T-helper 2 cell treated with Interferon-gamma antibody and Interleukin-4, amounts not matched to agents 5 μg/mL and 100 μg/mL, for 36 hours (primary cell): ENCODE measurements at regions not wholly inside any gene's neighbourhood (a gene's known extent, or its start where the extent isn't known, plus 50 kb on each side); places are given as distances from the start of the nearest gene placed in this dataset.
A peak's percentile ranks its signal among the peaks of the same experiment; 100 is the strongest.
"Not testable (repeated sequence)": the region's sequence is repeated elsewhere in the genome, so short reads cannot be mapped to it uniquely, and the experiment has no call there.

Experiments
- DNase-seq: peaks from one replicate; pipeline ENCODE4 v3.0.0; 2021; ENCODE audit warnings: low spot score
- H3K27ac Mint-ChIP-seq: one replicate; pipeline ENCODE4 v1.8.0; 2021; ENCODE audit warnings: mild to moderate bottlenecking, mixed read lengths
- H3K27me3 Mint-ChIP-seq: one replicate; pipeline ENCODE4 v1.8.0; 2021; ENCODE audit warnings: low read depth, mixed read lengths
- H3K36me3 Mint-ChIP-seq: one replicate; pipeline ENCODE4 v1.8.0; 2021; ENCODE audit warnings: low read depth, mixed read lengths
- H3K4me1 Mint-ChIP-seq: one replicate; pipeline ENCODE4 v1.8.0; 2021; ENCODE audit warnings: low read depth, mixed read lengths
- H3K4me3 Mint-ChIP-seq: one replicate; pipeline ENCODE4 v1.8.0; 2022; ENCODE audit warnings: mild to moderate bottlenecking, moderate library complexity, mixed read lengths
- H3K9me3 Mint-ChIP-seq: one replicate; pipeline ENCODE4 v1.8.0; 2021; ENCODE audit warnings: mixed read lengths

GRCh38 chr9:758146-758545, 83.4 kb upstream of the DMRT1 start:
- Mint-ChIP-seq H3K27me3 (no peaks in the 10 kb centered on the region), H3K9me3 (no peaks in the 10 kb centered on the region), H3K27ac (no peak overlapping the region), H3K4me3 (no peak overlapping the region), H3K4me1 (peaks cover 61% of the 10 kb centered on the region), H3K36me3 (no peaks in the 10 kb centered on the region)
- no peak for DNase-seq

- Mint-ChIP-seq H3K4me1 (peaks cover 56% of the 10 kb centered on the region), H3K4me3 (no peak overlapping the region), H3K27ac (no peak overlapping the region), H3K36me3 (no peaks in the 10 kb centered on the region), H3K27me3 (no peaks in the 10 kb centered on the region), H3K9me3 (no peaks in the 10 kb centered on the region)
- DNase-seq = no peak
Observed at GRCh38 chr9:759541-759940, 82.0 kb upstream of the DMRT1 start.

DNA sequence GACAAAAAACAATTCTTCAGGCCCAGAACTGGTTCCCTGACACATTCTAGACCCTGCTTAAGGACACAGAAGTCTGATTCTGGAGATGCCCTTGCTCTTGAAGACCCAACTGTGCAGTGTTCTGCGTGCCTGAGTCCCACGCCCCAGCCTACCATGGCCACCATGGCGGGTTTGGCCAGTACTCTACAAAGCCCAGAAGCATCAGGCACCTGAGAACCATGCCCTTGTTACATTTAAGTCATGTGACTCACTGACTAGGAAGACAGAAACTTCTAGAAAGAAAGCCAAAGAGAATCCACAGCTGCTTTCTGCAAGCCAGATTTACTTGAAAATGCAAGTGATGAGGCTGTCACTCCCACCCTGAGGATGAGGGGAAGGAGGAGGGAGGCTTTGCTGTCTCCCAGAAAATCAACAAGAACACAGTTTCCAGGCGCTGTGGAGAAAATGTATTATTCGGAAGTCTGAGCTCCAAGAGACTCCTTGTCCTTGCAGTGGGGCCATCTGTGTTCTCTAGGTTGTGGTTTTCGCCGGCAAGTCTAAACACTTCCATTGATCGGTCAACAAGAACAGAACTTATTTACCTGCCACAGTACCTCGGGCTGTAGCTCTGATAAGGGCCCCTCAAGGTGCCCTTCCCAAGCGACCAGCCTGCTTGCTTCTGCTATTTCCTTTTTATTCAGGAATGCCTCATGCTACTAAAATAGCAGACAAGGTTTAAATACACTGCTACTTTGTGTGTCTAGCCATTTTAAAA, 81.3 kb upstream of the DMRT1 start:
- no peak for DNase-seq
- Mint-ChIP-seq H3K27me3 (peaks cover 6% of the 10 kb centered on the region), H3K27ac (no peak overlapping the region), H3K4me3 (no peak overlapping the region), H3K9me3 (no peaks in the 10 kb centered on the region), H3K4me1 (peaks cover 51% of the 10 kb centered on the region), H3K36me3 (no peaks in the 10 kb centered on the region)

GRCh38 chr9:761176-761792, 80.2 kb upstream of the DMRT1 start:
- Mint-ChIP-seq H3K36me3 (no peaks in the 10 kb centered on the region), H3K9me3 (no peaks in the 10 kb centered on the region), H3K4me3 (no peak overlapping the region), H3K27me3 (peaks cover 14% of the 10 kb centered on the region), H3K4me1 (peaks cover 40% of the 10 kb centered on the region), H3K27ac (no peak overlapping the region)
- no peak for DNase-seq

- no peaks in the 10 kb centered on the region for H3K9me3 Mint-ChIP-seq
- no peaks in the 10 kb centered on the region for H3K36me3 Mint-ChIP-seq
- H3K27ac Mint-ChIP-seq = no peak overlapping the region
- H3K4me3 Mint-ChIP-seq = no peak overlapping the region
- H3K27me3 Mint-ChIP-seq = peaks cover 14% of the 10 kb centered on the region
- H3K4me1 Mint-ChIP-seq = peaks cover 40% of the 10 kb centered on the region
- DNase-seq = no peak
Observed at GRCh38 chr9:761793-762560, 79.5 kb upstream of the DMRT1 start.

DNA sequence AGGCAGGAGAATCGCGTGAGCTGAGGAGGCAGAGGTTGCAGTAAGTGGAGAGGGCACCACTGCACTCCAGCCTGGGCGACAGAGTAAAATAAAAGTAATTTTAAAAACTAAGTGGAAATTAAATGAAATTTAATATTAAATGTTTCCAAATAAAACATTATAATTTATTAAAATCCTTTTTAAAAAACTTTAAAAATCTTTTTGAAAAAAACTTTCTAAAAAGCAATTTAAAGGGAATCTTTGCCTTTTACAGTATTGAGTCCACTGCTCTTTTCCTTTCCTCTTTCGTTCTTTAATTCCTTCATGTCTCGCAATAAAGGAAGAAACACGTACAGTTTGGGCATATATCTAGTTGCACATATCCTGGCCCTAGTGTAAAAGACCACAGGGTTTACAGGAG, 77.8 kb upstream of the DMRT1 start:
- H3K27ac Mint-ChIP-seq = no peak overlapping the region
- DNase-seq = no peak
- peak overlapping the region; percentile 8 for H3K4me3 Mint-ChIP-seq
- no peaks in the 10 kb centered on the region for H3K36me3 Mint-ChIP-seq
- peaks cover 31% of the 10 kb centered on the region for H3K4me1 Mint-ChIP-seq
- peaks cover 23% of the 10 kb centered on the region for H3K27me3 Mint-ChIP-seq
- H3K9me3 Mint-ChIP-seq = no peaks in the 10 kb centered on the region

GRCh38 chr9:764105-764524, 77.4 kb upstream of the DMRT1 start:
- Mint-ChIP-seq H3K27me3 (peaks cover 27% of the 10 kb centered on the region), H3K36me3 (no peaks in the 10 kb centered on the region), H3K4me1 (peaks cover 28% of the 10 kb centered on the region), H3K9me3 (no peaks in the 10 kb centered on the region), H3K27ac (no peak overlapping the region), H3K4me3 (peak overlapping the region; percentile 8)
- peak; percentile 35 for DNase-seq

DNA sequence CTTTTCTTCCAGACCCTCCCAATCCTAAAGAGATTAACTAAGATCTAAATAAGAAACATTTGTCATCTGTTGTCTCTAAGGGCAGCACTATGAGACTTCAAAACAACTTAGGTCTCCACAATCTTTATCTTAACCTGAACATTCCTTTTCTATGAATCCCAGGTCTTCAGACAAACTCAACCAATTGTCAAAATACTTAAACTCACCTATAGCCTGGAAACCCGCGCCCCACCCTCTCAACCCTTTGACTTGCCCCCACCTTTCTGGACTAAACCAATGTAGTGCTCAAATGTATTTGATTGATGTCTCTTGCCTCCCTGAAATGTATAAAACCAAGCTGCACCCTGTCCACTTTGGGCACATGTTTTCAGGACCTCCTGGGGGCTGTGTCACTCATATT, 76.5 kb upstream of the DMRT1 start:
- Mint-ChIP-seq H3K4me1 (peaks cover 21% of the 10 kb centered on the region), H3K27me3 (peaks cover 35% of the 10 kb centered on the region), H3K27ac (no peak overlapping the region), H3K36me3 (no peaks in the 10 kb centered on the region), H3K9me3 (no peaks in the 10 kb centered on the region), H3K4me3 (no peak overlapping the region)
- no peak for DNase-seq

DNA sequence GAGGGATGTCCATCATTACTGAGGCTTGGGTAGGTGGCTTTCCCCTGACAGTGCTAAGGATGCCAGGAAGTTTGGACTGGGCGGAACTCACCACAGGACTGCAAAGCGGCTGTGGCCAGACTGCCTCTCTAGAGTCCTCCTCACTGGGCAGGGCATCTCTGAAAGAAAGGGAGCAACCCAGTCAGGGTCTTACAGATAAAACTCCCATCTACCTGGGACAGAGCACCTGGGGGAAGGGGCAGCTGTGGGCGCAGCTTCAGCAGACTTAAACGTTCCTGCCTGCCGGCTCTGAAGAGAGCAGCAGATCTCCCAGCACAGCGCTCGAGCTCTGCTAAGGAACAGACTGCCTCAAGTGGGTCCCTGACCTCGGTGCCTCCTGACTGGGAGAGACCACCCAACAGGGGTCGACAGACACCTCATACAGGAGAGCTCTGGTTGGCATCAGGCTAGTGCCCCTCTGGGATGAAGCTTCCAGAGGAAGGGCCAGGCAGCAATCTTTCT, 74.4 kb upstream of the DMRT1 start:
- DNase-seq, H3K27ac Mint-ChIP-seq, H3K4me1 Mint-ChIP-seq, H3K9me3 Mint-ChIP-seq, H3K36me3 Mint-ChIP-seq, H3K4me3 Mint-ChIP-seq: not testable (repeated sequence)
- H3K27me3 Mint-ChIP-seq = peaks cover 55% of the 10 kb centered on the region

DNA sequence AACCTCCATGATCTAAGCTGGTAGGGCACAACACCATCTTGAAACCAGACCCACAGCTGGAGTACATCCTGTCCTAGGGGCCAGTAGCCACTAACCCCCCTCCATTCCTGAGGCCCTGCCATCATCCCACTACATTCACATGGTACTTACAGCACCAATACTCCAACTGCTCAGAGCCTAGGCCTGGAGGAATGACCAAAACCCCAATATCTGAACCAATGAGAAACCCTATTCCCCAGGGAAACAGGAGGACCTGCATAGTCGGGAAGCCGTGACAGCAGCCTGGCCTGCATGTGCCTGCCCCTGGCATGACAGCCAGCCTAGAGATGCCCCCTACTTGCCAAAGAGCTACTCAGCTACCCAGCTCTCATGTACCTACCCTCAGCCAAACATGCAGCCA, 65.4 kb upstream of the DMRT1 start:
- DNase-seq = no peak
- Mint-ChIP-seq H3K9me3 (peaks cover 3% of the 10 kb centered on the region), H3K4me1 (no peaks in the 10 kb centered on the region), H3K27ac (no peak overlapping the region), H3K36me3 (no peaks in the 10 kb centered on the region), H3K27me3 (peaks cover 54% of the 10 kb centered on the region), H3K4me3 (no peak overlapping the region)

DNA sequence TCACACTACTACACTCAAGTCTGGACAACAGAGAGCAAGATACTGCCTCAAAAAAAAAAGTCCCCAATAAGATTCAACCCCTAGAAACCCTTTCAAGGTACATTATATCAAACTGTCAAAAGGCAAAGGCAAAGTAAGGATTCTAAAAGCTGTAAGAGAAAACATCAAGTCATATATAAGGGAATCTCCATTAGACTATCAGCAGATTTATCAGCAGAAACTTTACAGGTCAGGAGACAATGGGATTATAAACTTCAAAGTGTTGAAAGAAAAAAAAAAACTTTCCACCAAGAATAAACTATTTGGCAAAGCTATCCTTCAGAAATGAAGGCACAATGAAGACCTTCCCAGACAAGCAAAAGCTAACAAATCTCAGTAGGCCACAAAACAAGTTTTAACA, 63.5 kb upstream of the DMRT1 start:
- H3K9me3 Mint-ChIP-seq = peaks cover 3% of the 10 kb centered on the region
- no peaks in the 10 kb centered on the region for H3K4me1 Mint-ChIP-seq
- H3K27me3 Mint-ChIP-seq = peaks cover 61% of the 10 kb centered on the region
- no peak overlapping the region for H3K4me3 Mint-ChIP-seq
- no peak overlapping the region for H3K27ac Mint-ChIP-seq
- no peak for DNase-seq
- H3K36me3 Mint-ChIP-seq = no peaks in the 10 kb centered on the region

DNA sequence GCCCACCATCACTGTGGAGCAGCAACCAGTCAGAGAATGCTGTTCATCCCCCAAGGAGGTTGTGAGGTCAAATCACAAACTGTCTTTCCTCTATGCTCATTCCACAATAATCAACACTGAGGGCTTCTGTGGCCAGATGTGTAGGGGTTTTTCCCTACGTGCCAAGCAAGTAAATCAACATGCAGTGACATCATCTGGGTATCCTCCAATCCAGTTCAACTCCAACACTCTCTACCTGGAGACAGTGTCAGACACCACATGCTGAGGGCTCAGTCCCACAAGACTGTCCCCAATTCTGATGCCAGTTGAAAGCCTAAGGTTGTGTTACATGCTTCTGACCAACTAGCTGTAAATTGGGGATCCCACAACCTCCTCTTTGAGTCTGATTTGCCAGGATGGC, 57.3 kb upstream of the DMRT1 start:
- Mint-ChIP-seq H3K27ac (no peak overlapping the region), H3K4me3 (no peak overlapping the region), H3K9me3 (no peaks in the 10 kb centered on the region), H3K27me3 (peaks cover 30% of the 10 kb centered on the region), H3K4me1 (no peaks in the 10 kb centered on the region), H3K36me3 (no peaks in the 10 kb centered on the region)
- DNase-seq = no peak

- no peak for DNase-seq
- no peak overlapping the region for H3K27ac Mint-ChIP-seq
- H3K4me1 Mint-ChIP-seq = no peaks in the 10 kb centered on the region
- no peak overlapping the region for H3K4me3 Mint-ChIP-seq
- H3K9me3 Mint-ChIP-seq = no peaks in the 10 kb centered on the region
- no peaks in the 10 kb centered on the region for H3K36me3 Mint-ChIP-seq
- H3K27me3 Mint-ChIP-seq = peaks cover 24% of the 10 kb centered on the region
Observed at GRCh38 chr9:784916-785315, 56.6 kb upstream of the DMRT1 start.

- H3K4me1 Mint-ChIP-seq = no peaks in the 10 kb centered on the region
- H3K36me3 Mint-ChIP-seq = no peaks in the 10 kb centered on the region
- H3K9me3 Mint-ChIP-seq = no peaks in the 10 kb centered on the region
- H3K27me3 Mint-ChIP-seq = peaks cover 17% of the 10 kb centered on the region
- H3K4me3 Mint-ChIP-seq = no peak overlapping the region
- no peak overlapping the region for H3K27ac Mint-ChIP-seq
- no peak for DNase-seq
Observed at GRCh38 chr9:785997-786396, 55.5 kb upstream of the DMRT1 start.
